HG03442 (cell line): ENCODE measurements at regions not wholly inside any gene's neighbourhood (a gene's known extent, or its start where the extent isn't known, plus 50 kb on each side); places are given as distances from the start of the nearest gene placed in this dataset.
"Not testable (repeated sequence)": the region's sequence is repeated elsewhere in the genome, so short reads cannot be mapped to it uniquely, and the experiment has no call there.

Experiments used
- ATAC-seq: cut with Tn5 transposase; IDR thresholded peaks from one replicate; pipeline ENCODE4 v1.9.1; 2021; ENCODE audit warnings: mild to moderate bottlenecking, moderate library complexity; ENCODE audit not compliant: unreplicated experiment

DNA sequence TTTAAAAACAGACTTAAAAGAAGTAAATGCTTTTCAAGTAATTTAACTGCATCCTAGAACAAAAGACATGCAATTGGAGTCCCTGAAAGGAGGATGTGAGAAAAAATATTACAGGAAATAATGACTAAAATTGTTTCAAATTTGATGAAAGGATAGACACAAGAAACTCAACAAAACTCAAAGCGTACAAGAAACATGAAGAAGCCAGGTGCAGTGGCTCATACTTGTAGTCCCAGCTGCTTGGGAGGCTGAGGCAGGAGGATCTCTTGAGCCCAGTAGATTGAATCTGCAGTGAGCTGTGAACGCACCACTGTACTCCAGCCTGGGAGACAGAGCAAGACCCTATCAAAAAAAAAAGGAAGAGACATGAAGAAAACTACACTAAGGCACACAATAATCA lies 118.1 kb upstream of the SLC39A10 start:
- no peak for ATAC-seq

DNA sequence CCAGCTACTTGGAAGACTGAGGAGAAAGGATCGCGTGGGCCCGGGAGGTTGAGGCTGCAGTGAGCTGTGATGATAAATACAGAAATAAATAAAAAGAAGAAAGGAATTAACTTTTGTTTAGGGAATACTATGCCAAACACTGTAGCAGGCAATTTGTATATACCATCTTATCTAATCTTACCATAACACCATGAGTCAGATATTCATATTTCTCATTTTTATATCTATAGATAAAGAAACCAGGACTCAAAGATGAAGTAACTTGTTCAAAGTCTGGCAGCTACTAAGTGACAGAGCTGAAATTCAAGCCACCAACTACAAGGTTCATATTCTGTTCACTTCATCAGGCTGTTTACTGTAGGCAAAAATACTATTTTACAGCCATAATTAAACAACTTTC lies 119.2 kb upstream of the SLC39A10 start:
- no peak for ATAC-seq

DNA sequence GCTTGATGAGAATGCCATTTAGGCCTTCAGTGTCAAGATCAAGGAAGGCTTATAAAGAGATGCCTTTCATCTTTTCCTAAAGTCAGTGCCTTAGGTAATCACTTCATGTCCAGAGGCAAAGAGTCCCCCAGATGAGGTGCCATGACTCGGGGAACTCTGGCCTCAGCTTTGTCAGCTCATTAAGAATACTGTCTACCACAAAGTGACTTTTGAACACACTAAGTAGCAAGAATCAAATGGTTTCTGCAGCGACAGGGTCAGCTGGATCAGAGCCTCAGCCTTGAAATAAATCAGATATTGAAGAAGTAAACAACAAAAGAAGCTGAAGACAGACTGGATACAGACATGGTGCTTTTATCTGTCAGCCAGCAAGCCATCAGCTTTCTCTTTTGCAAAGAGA lies 120.1 kb upstream of the SLC39A10 start:
- ATAC-seq = no peak

DNA sequence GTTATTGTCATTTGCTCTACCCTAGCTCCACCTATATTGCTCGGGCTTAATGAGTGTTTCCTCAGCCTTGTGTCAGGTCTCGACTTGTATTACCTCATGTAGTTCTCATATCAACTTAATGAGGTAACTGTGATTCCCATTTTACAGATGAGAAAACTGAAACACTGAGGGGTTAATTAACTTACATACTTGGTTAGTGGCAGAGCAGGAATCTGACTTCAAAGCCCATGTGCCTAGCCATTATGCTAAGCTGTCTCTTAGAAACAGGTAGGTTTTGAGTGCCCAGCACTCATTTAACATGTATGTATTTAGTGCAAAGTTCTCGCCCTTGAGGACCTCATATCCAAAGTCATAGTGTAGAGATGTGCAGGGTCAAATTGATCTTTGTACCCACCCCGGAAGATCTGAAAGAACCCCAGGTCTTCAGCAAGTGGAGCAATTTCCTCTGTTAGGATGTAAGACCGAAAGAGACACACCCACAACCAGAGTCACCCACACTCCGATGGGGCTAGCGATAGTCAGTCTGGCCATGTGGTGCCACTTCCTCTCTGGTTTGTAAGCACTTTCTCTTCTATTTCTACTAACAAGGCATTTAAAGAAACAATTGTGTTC lies 121.0 kb upstream of the SLC39A10 start:
- ATAC-seq = peak; percentile 94

DNA sequence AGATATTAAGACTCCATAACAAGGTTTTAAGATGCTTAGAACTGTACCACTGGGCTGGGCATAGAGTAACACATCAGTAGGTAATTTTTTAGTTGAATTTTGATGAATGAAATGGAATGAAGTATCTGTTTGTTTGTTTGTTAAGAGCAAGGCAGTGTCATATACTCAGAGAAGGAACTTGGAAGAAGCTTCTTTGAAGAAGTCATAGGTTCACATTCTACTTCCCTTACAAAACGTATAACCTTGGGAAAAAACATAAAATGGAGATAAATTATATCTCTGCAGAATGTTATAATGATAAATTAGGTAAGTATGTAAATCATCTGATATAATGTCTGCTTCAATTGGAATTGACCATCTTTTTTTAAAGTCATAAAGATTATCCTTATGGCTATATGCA lies 122.1 kb upstream of the SLC39A10 start:
- no peak for ATAC-seq

DNA sequence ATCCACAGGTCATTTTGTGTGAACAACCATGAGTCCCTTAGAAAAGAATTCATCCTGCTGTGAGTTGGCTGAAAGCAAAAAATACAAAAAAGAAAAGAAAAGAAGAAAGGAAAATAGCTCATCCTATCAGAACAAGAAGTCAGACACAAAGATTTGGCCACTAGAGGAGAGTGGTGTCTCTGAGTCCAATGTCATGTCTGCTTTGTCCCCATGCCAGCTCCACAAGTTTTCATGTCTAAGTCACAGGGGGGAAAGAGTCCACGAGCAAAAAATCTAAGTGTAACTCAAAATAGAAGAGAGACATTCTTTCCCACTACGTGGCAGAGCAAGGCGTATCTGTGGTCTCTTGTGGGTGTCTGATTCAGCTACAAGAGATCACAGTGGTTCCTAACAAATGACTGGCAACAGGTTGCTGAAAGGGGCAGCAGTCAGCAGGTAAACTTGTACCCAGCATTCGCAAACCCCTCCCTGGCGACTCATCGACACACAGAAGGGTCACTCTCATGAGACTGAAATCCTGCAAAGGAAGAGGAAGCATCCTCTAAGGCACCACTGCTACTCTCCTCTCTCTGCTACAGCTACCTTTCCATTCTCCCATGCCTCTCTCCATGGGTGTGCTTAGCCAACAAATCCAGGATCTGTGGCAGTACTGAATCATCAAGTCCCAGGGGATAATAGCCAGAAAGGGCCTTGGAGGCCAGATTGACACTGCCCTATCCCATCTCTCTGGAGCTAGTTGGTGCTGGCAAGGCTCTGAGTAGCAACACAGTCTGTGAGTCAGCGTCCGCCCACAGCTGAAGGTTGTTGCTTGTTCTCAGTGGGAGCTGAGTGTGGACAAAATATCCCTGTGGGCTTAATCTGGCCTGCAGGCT lies 123.0 kb upstream of the SLC39A10 start:
- ATAC-seq = peak; percentile 17

DNA sequence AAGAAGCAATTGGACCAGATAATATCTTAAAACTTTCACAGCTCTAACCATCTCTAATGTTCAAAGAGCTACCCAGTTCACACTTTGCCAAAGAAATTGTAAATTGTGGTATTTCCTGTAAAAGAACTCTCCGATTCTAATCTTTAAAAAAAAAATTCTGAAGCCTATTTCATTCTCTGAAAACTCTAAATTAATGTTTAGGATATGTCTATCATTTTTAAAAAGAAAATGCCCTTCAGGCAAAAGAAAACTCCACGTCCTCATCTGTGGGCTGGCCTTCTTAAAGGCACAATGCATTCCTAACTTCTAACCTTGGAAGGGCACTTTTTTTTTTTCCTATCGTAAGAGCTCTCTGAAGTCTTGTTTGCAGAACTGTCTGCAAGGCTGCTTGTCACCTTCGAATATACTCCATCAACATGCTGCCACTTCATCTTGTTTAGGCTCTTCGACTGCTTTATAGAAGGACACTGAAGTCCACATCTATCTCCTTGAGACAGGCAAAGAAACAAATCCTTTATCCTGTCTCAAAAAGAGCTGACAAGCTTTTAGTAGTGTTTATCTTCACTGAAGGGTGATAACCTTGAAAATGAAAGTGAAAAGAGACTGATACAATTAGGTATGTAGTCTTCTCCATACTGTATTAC lies 124.3 kb upstream of the SLC39A10 start:
- peak; percentile 28 for ATAC-seq

DNA sequence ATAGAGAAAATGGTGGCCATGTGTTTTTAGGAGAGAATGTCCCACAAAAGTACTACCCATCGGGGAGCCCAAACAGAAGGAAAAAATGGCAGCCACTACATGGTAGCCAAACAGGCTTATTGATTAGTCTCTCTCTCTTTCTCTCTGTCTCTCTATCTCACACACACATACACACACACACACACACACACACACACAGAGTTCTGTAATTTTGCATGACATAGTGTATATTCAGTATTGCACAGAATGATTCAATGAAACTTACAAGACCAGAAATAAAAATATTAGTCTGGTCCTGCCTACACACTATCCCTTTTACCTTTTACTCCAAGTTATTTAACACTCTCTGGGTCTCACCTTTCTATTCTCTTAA lies 124.8 kb upstream of the SLC39A10 start:
- no peak for ATAC-seq

DNA sequence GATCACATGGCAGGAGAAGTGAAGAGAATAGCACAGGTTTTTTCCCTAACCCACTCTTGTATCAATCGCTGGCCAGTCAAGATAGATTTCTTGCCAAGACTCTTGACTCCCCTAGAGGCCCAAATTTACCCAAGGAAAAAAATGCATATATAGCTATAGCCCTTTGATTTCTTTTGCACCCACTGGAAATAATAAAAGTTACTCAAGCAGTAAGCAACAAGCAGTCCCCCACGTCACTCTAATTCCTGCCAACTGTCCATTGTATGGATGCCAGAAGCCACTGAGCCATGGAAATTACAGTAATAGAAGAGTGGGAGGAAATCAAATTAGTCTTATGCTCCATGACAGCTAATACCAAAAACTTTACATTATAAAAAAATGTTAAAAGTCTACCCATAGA lies 125.3 kb upstream of the SLC39A10 start:
- no peak for ATAC-seq

DNA sequence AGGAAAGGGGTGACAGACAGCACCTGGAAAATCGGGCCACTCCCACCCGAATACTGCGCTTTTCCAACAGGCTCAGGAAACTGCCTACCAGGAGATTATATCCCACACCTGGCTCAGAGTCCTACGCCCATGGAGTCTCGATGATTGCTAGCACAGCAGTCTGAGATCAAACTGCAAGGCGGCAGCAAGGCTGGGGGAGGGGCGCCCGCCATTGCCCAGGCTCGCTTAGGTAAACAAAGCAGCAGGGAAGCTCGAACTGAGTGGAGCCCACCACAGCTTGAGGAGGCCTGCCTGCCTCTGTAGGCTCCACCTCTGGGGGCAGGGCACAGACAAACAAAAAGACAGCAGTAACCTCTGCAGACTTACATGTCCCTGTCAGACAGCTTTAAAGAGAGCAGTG lies 133.8 kb upstream of the SLC39A10 start:
- ATAC-seq = not testable (repeated sequence)

DNA sequence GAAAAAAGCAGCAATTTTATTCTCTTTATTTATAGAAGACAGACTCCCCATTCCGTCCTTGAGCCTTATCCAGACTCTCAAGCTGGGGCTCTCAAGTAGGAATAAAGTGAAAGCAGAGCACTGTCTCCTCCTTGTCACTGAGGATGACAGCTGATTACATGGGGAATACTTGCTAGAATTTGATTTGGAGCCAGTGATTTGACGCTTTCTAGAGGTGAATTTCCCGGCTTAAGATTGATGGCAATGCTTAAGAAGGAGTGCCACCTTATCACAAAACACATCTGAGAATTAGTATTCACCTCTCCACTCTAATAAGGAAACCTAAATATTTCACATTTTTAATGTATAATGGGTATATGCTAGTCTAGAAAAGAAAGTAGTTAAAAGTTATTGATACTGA lies 135.4 kb upstream of the SLC39A10 start:
- ATAC-seq = no peak

DNA sequence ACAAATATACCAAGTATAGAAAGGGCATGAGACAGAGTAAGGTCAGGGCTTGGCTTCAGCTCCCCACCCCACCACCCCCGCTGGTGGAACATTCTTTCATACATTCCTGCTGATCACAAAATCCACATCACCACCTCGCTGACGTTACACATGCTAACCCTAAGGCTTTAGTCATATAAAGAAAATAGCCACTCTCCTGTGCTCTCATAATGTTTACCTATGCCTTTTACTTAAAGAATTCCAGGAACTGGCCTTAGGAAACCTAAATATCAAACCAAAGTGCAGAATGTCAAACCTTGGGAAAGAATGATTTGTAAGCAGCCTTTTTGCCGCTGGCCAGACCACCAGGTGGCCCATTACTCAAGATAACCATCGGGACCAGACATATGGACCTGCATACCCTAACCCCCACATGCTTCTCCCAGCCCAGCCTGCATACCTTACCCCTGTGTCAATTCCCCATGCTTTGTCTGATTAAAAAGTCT lies 136.3 kb upstream of the SLC39A10 start:
- ATAC-seq = no peak

DNA sequence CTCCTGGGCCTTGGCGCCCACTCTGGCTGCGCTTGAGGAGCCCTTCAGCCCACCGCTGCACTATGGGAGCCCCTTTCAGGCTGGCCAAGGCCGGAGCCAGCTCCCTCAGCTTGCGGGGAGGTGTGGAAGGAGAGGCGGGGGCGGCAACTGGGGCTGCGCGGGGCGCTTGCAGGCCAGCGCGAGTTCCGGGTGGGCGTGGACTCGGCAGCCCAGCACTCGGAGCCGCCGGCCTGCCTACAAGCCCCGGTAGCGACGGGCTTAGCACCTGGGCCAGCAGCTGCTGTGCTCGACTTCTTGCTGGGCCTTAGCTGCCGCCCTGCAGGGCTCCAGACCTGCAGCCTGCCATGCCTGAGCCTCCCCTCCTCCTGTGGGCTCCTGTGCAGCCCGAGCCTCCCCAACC lies 141.5 kb upstream of the SLC39A10 start:
- ATAC-seq = no peak

DNA sequence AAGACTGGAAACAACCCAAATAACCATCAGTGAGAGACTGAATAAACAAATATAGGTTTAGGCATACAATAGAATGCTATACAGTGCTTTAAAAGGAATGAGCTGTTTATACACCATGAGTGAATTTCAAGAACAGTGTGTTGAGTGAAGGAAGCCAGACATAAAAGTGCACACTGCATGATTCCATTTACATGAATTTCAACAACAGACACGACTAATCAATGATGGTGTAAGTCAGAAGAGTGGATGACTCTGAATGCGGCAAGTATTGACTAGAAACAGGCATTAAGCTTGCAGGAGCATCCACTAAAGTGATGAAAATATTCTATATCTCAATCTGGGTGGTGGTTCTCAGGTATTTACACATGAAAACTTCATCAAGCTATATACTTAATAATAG lies 142.7 kb upstream of the SLC39A10 start:
- no peak for ATAC-seq

DNA sequence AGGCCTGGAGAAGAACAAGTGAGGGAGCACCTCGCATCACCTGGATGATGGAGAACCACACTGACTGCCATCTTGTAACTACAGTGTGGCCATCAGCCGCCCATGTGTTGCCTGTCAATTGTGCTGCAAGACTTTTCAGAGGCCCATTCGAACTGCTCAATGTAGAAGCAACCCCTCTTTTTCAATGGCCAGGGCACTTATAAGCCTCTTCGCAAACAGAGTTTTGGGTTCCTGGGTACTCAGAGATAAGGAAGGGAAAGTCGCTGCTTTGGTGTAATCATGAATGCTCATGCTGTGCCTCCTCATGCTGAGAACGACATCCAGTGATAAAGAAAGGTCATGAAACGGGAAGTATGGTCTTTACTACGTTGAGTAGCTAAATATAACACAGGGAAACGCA lies 143.9 kb upstream of the SLC39A10 start:
- no peak for ATAC-seq

DNA sequence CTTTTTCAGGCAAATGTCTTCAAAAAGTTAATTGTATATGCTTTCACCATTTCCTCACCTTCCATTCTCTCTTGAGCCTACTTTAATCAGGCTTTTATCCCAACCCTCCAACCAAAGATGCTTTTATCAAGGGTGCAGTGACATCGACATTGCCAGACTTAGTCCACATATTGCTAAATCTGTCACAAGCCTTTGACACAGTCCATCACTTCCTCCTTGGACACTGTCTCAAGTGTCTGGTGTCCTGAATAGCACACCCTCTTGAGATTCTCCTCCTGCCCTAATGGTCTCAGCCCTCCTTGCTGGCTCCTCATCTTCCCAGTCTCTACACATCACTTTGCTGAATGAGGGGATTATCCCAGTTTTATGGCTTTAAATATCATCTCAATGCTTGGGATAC lies 147.5 kb upstream of the SLC39A10 start:
- ATAC-seq = no peak

DNA sequence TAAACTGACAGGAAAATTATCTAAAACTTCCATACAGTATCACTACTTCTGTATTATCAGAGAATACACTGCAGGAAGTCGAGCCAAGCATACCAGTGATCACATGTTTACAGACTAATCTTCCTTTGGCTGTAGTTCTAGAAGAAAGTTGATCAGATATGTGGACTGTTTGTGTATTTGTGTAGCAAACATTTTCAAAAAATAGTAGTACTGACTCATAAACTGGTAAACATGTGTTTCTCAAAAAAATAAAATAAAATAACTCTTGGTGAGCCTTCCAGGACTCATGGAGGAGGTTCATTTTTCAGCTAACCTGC lies 148.9 kb upstream of the SLC39A10 start:
- no peak for ATAC-seq

DNA sequence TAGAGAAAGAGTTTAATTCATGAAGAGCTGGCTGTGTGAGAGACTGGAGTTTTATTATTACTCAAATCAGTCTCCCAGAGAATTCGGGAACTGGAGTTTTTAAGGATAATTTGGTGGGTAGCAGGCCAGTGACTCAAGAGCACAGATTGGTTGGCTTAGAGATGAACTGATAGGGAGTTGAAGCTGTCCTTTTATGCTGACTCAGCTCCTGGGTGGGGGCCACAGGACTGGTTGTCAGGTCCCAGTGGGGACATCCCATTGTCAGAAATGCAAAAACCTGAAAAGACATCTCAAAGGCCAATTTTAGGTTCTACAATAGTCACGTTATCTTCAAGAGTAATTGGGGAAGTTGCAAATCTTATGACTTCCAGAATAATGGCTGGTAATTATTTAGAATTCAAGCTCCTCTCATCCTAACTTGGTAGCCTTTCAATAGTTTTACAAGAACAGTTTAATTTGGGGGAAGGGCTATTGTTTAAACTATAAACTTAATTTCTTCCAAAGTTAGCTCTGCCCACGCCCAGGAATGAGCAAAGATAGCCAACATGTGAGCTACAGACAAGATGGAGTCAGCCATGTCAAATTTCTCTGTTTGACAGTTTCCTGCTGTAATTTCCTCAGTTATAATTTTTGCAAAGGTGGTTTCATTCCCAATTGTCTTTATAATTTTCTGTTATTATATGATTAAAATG lies 149.4 kb upstream of the SLC39A10 start:
- no peak for ATAC-seq

DNA sequence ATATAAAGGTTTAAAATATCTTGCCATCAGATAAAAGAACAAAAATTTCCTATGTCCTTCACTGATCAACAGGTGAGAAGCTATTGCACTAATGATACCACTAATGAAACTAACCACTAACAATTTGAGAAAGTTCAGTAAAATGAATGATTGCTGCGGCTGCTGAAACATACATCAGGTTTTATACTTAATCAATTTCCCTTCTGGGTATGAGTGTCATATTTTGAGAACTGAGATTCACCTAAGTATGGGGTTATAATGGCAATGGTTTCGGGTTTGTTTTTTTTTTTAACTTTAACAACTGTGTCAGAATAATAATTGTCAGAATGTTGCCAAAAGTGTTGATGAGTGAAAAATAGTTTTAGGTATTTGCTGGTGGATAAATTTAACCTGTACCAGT lies 151.3 kb upstream of the SLC39A10 start:
- ATAC-seq = peak; percentile 83

DNA sequence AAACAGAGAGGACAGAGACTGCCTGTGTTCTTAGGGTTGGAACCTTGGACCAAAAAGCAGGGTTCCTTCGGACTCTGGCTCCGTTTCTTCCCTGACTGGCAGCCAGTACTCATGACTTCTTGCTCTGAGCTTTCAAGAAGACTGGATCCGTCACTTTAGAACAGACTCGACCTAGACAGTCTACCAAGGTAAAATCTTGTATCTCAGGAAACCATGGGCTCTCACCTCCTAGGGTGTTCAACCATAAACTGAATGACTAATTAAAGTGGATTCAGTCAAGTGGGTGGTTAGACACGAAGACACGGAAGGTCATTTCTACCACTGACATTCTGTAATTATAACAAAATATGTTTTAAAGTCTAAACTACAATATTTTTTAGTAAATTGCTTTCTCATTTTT lies 153.8 kb upstream of the SLC39A10 start:
- no peak for ATAC-seq

DNA sequence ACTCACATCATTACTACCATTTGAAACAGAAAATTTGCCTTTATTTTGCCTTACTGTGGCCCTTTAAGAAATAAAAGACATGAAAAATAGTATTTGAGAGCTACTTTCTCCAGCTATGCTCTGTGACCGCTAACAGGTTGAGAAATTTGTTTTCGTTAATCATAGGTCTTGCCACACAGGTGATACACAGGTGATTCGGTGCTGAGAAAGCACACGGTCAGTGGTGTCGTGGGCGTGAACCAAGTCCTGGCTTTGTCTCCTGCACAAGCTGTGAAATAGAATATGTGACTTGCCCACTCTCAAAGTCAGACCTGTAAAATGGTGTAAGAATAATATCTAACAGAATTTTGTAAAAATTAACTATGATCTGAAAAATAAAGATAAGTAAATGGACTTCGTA lies 155.3 kb upstream of the SLC39A10 start:
- no peak for ATAC-seq

DNA sequence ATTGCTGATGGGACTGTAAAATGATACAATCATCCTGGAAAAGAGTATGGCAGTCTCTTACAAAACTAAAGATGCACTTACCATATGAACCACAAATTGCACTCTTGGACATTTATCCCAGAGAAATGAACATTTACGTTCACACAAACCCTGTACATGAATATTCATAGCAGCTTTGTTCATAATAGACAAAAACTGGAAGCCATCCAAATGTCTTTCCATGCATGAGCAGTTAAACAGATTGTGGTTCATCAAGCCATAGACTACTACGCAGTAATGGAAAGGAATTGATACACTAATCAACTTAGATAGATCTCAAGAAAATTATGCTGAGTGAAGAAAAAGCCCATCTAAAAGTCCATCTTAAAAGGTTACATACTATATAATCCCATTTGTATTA lies 156.1 kb upstream of the SLC39A10 start:
- no peak for ATAC-seq
